Skeletal muscle cell (primary cell): ENCODE measurements at regions not wholly inside any gene's neighbourhood (a gene's known extent, or its start where the extent isn't known, plus 50 kb on each side); places are given as distances from the start of the nearest gene placed in this dataset.

Experiments
- DNase-seq: peaks from one replicate; pipeline ENCODE4 v3.0.0-alpha.2; 2010; ENCODE audit warnings: low read depth
- H3K4me3 ChIP-seq: 2 replicates; pipeline ENCODE4 v1.5.1; 2011; ENCODE audit warnings: low read depth, mild to moderate bottlenecking, control low read depth, low read length, moderate library complexity

GRCh38 chr4:17347445-17347844, 164.4 kb downstream of the QDPR start:
- H3K4me3 ChIP-seq, result no peak overlapping the region
- DNase-seq, result no peak

- H3K4me3 ChIP-seq, result no peak overlapping the region
- no peak for DNase-seq
Measured at GRCh38 chr4:17339376-17339775, 172.5 kb downstream of the QDPR start.

GRCh38 chr4:17336986-17337385, 174.9 kb downstream of the QDPR start:
- DNase-seq, result no peak
- no peak overlapping the region for H3K4me3 ChIP-seq

- no peak for DNase-seq
- H3K4me3 ChIP-seq, result no peak overlapping the region
Measured at GRCh38 chr4:17336524-17336961, 175.3 kb downstream of the QDPR start.

- H3K4me3 ChIP-seq, result no peak overlapping the region
- DNase-seq, result no peak
Measured at GRCh38 chr4:17336069-17336468, 175.8 kb downstream of the QDPR start.

GRCh38 chr4:17335371-17335770, 176.5 kb downstream of the QDPR start:
- H3K4me3 ChIP-seq, result no peak overlapping the region
- no peak for DNase-seq

- H3K4me3 ChIP-seq, result no peak overlapping the region
- no peak for DNase-seq
Measured at GRCh38 chr4:17332478-17332877, 179.4 kb downstream of the QDPR start.

- DNase-seq, result no peak
- no peak overlapping the region for H3K4me3 ChIP-seq
Measured at GRCh38 chr4:17329046-17329445, 182.8 kb downstream of the QDPR start.

- no peak overlapping the region for H3K4me3 ChIP-seq
- DNase-seq, result no peak
Measured at GRCh38 chr4:17328141-17328815, 183.6 kb downstream of the QDPR start.

- no peak overlapping the region for H3K4me3 ChIP-seq
Measured at GRCh38 chr4:17327591-17327990, 184.3 kb downstream of the QDPR start.

GRCh38 chr4:17326756-17327155, 185.1 kb downstream of the QDPR start:
- DNase-seq, result no peak
- H3K4me3 ChIP-seq, result no peak overlapping the region

More at GRCh38 chr4:17327591-17327990, 184.3 kb downstream of the QDPR start:
- DNase-seq, result no peak

- no peak for DNase-seq
- no peak overlapping the region for H3K4me3 ChIP-seq
Measured at GRCh38 chr4:17325098-17325497, 186.8 kb downstream of the QDPR start.

- H3K4me3 ChIP-seq, result no peak overlapping the region
- peak; percentile 11 for DNase-seq
Measured at GRCh38 chr4:17324386-17324830, 187.5 kb downstream of the QDPR start.

GRCh38 chr4:17323554-17324385, 188.1 kb downstream of the QDPR start:
- no peak for DNase-seq
- H3K4me3 ChIP-seq, result no peak overlapping the region

GRCh38 chr4:17322514-17322913, 189.4 kb downstream of the QDPR start:
- no peak for DNase-seq
- H3K4me3 ChIP-seq, result no peak overlapping the region

GRCh38 chr4:17320046-17320445, 191.8 kb downstream of the QDPR start:
- no peak overlapping the region for H3K4me3 ChIP-seq
- DNase-seq, result no peak

- H3K4me3 ChIP-seq, result no peak overlapping the region
- no peak for DNase-seq
Measured at GRCh38 chr4:17317526-17317925, 194.4 kb downstream of the QDPR start.

GRCh38 chr4:17316566-17316965, 195.3 kb downstream of the QDPR start:
- no peak overlapping the region for H3K4me3 ChIP-seq
- peak; percentile 14 for DNase-seq

GRCh38 chr4:17315459-17315858, 196.4 kb downstream of the QDPR start:
- DNase-seq, result no peak
- H3K4me3 ChIP-seq, result no peak overlapping the region

- DNase-seq, result no peak
- H3K4me3 ChIP-seq, result no peak overlapping the region
Measured at GRCh38 chr4:17313194-17313593, 198.7 kb downstream of the QDPR start.

GRCh38 chr4:17310269-17310652, 201.6 kb downstream of the QDPR start:
- no peak overlapping the region for H3K4me3 ChIP-seq
- peak; percentile 7 for DNase-seq
